Upper lobe of left lung (tissue), 6 donors: ENCODE measurements at regions not wholly inside any gene's neighbourhood (a gene's known extent, or its start where the extent isn't known, plus 50 kb on each side); places are given as distances from the start of the nearest gene placed in this dataset.
A peak's percentile ranks its signal among the peaks of the same experiment; 100 is the strongest.

Source experiments
- ATAC-seq, 2 donors: fragments of 200-7000 bp; cut with Tn5 transposase; one replicate each; pipeline ENCODE4 v1.9.1; 2022; ENCODE audit warnings: mild to moderate bottlenecking in 2 of 2, moderate library complexity in 2 of 2; ENCODE audit not compliant: low FRiP score in 2 of 2
- DNase-seq, 2 donors: peaks; one replicate each; pipeline ENCODE4 v3.0.0-alpha.2; 2019 to 2020
- H3K27ac ChIP-seq, 4 donors: fragments of 200-600 bp; sonication (generic); one replicate each; pipeline ENCODE4 v1.5.1; 2016 to 2019
- H3K27me3 ChIP-seq, 4 donors: fragments of 200-600 bp; sonication (generic); one replicate each; pipeline ENCODE4 v1.5.1; 2017 to 2019
- H3K36me3 ChIP-seq, 4 donors: fragments of 200-600 bp; sonication (generic); one replicate each; pipeline ENCODE4 v1.5.1; 2016 to 2019
- H3K4me1 ChIP-seq, 4 donors: fragments of 200-600 bp; sonication (generic); one replicate each; pipeline ENCODE4 v1.5.1; 2018 to 2019
- H3K4me3 ChIP-seq, 4 donors: fragments of 200-600 bp; sonication (generic); one replicate each; pipeline ENCODE4 v1.5.1; 2017 to 2019; ENCODE audit warnings: mild to moderate bottlenecking in 2 of 4, moderate library complexity in 1 of 4
- H3K9me3 ChIP-seq, 4 donors: fragments of 200-600 bp; sonication (generic); one replicate each; pipeline ENCODE4 v1.5.1; 2018 to 2019
- CTCF ChIP-seq, 6 experiments: fragments of 450-650 bp in 4 of 6; fragments of 200-600 bp in 2 of 6; sonication (generic) in 2 of 6; IDR thresholded peaks; one replicate each; pipeline ENCODE4 v1.5.1; 2016 to 2019; ENCODE audit warnings: antibody characterized with exemption in 6 of 6
- EP300 ChIP-seq, 4 donors: sonication (generic); formaldehyde crosslinking; IDR thresholded peaks; one replicate each; pipeline ENCODE4 v1.5.1; 2017; ENCODE audit warnings: antibody characterized with exemption in 4 of 4, control low read depth in 2 of 4
- POLR2A ChIP-seq, 4 donors: fragments of 450-650 bp; IDR thresholded peaks; one replicate each; pipeline ENCODE4 v1.5.1; 2016 to 2017; ENCODE audit warnings: antibody characterized with exemption in 4 of 4, mild to moderate bottlenecking in 2 of 4
- POLR2AphosphoS5 ChIP-seq, 2 donors: sonication (generic); formaldehyde crosslinking; IDR thresholded peaks; one replicate each; pipeline ENCODE4 v1.5.1; 2017; ENCODE audit warnings: antibody characterized with exemption in 2 of 2
- WGBS, 2 donors: methylation state at CpG; one replicate each; pipeline ENCODE4 v1.1.5; 2017 to 2018; 5-methylcytosine and 5-hydroxymethylcytosine counted together
- donor health status: DM: no; HTN: no; CAD: no; lungs with moderate emphysema.
- donor health status: DM: no; HTN: yes; CAD: no; lungs with severe emphysema.

GRCh38 chr10:4721999-4722753 lies 103.8 kb upstream of the AKR1E2 start:
- Histone ChIP-seq H3K27me3 (no peaks in the 10 kb centered on the region), H3K36me3 (no peaks in the 10 kb centered on the region), H3K9me3 (no peaks in the 10 kb centered on the region), H3K27ac (no peak overlapping the region), H3K4me1 (no peaks in the 10 kb centered on the region), H3K4me3 (no peak overlapping the region)
- WGBS, 2 donors, result 95 to 99% methylated on average over 3 of the region's 3 CpGs
- ATAC-seq, result peak in 1 of 2 donors; percentile 29
- DNase-seq, result no peak
- TF ChIP-seq EP300 (IDR thresholded peaks at IDR 0.05) (no peak), POLR2A (IDR thresholded peaks at IDR 0.05) (no peak), CTCF (IDR thresholded peaks at IDR 0.05) (no peak), POLR2AphosphoS5 (IDR thresholded peaks at IDR 0.05) (no peak)

GRCh38 chr10:4720463-4720862 lies 105.5 kb upstream of the AKR1E2 start:
- H3K36me3 ChIP-seq, result no peaks in the 10 kb centered on the region
- no peaks in the 10 kb centered on the region for H3K4me1 ChIP-seq
- H3K4me3 ChIP-seq, result no peak overlapping the region
- no peak for TF ChIP-seq POLR2AphosphoS5 (IDR thresholded peaks at IDR 0.05)
- TF ChIP-seq CTCF (IDR thresholded peaks at IDR 0.05), result no peak
- WGBS, 2 donors, result 76 to 78% methylated on average over 1 of the region's 1 CpG
- DNase-seq (no peak), ATAC-seq (peak in 1 of 2 donors; percentile 57)
- H3K9me3 ChIP-seq, result no peaks in the 10 kb centered on the region
- H3K27ac ChIP-seq, result no peak overlapping the region
- no peaks in the 10 kb centered on the region for H3K27me3 ChIP-seq

- 89 to 96% methylated on average over 2 of the region's 2 CpGs for WGBS, 2 donors
- Histone ChIP-seq H3K27ac (no peak overlapping the region), H3K36me3 (no peaks in the 10 kb centered on the region), H3K9me3 (no peaks in the 10 kb centered on the region), H3K4me1 (no peaks in the 10 kb centered on the region), H3K4me3 (no peak overlapping the region), H3K27me3 (no peaks in the 10 kb centered on the region)
- TF ChIP-seq POLR2AphosphoS5 (IDR thresholded peaks at IDR 0.05) (no peak), POLR2A (IDR thresholded peaks at IDR 0.05) (no peak), CTCF (IDR thresholded peaks at IDR 0.05) (no peak), EP300 (IDR thresholded peaks at IDR 0.05) (no peak)
- ATAC-seq, result no peak
- DNase-seq, result no peak
These were observed 106.3 kb upstream of the AKR1E2 start for GRCh38 chr10:4719671-4720070.

GRCh38 chr10:4719036-4719435 lies 107.0 kb upstream of the AKR1E2 start:
- Histone ChIP-seq H3K27me3 (no peaks in the 10 kb centered on the region), H3K4me3 (no peak overlapping the region), H3K27ac (no peak overlapping the region), H3K4me1 (no peaks in the 10 kb centered on the region), H3K9me3 (no peaks in the 10 kb centered on the region), H3K36me3 (no peaks in the 10 kb centered on the region)
- ATAC-seq, result no peak
- TF ChIP-seq CTCF (IDR thresholded peaks at IDR 0.05) (no peak), POLR2AphosphoS5 (IDR thresholded peaks at IDR 0.05) (no peak), POLR2A (IDR thresholded peaks at IDR 0.05) (no peak), EP300 (IDR thresholded peaks at IDR 0.05) (no peak)
- 81 to 87% methylated on average over 1 of the region's 1 CpG for WGBS, 2 donors
- no peak for DNase-seq

- TF ChIP-seq EP300 (IDR thresholded peaks at IDR 0.05) (no peak), CTCF (IDR thresholded peaks at IDR 0.05) (no peak), POLR2AphosphoS5 (IDR thresholded peaks at IDR 0.05) (no peak), POLR2A (IDR thresholded peaks at IDR 0.05) (no peak)
- ATAC-seq (no peak), DNase-seq (no peak)
- Histone ChIP-seq H3K4me1 (no peaks in the 10 kb centered on the region), H3K4me3 (no peak overlapping the region), H3K27ac (no peak overlapping the region), H3K9me3 (no peaks in the 10 kb centered on the region), H3K27me3 (no peaks in the 10 kb centered on the region), H3K36me3 (no peaks in the 10 kb centered on the region)
- 87% methylated on average over 4 of the region's 4 CpGs for WGBS, 2 donors
These were observed 107.5 kb upstream of the AKR1E2 start for GRCh38 chr10:4718544-4718943.
